Breast epithelium (tissue), 4 donors: ENCODE measurements at regions not wholly inside any gene's neighbourhood (a gene's known extent, or its start where the extent isn't known, plus 50 kb on each side); places are given as distances from the start of the nearest gene placed in this dataset.

Experiments
- DNase-seq, 2 donors: peaks; one replicate each; pipeline ENCODE4 v3.0.0-alpha.2; 2019; ENCODE audit warnings: low spot score in 2 of 2
- H3K27ac ChIP-seq, 2 donors: fragments of 200-600 bp; sonication (generic) in 1 of 2; one replicate each; pipeline ENCODE4 v1.5.1; 2016 to 2019; ENCODE audit warnings: mild to moderate bottlenecking in 1 of 2
- H3K27me3 ChIP-seq, 2 donors: fragments of 200-600 bp; sonication (generic) in 1 of 2; one replicate each; pipeline versions ENCODE4 v1.5.1 to v1.6.0; 2017 to 2019; ENCODE audit warnings: control low read depth in 1 of 2, mild to moderate bottlenecking in 1 of 2
- H3K36me3 ChIP-seq: fragments of 200-600 bp; one replicate; pipeline ENCODE4 v1.5.1; 2019
- H3K4me1 ChIP-seq, 2 donors: fragments of 200-600 bp; sonication (generic); one replicate each; pipeline ENCODE4 v1.5.1; 2016 to 2019; ENCODE audit warnings: control low read depth in 1 of 2
- H3K4me3 ChIP-seq, 3 donors: fragments of 200-600 bp; sonication (generic); 1 replicate in 2 of 3; 2 replicates in 1 of 3; pipeline ENCODE4 v1.5.1; 2016 to 2019; ENCODE audit warnings: mild to moderate bottlenecking in 3 of 3, moderate library complexity in 2 of 3
- H3K9me3 ChIP-seq, 2 donors: fragments of 200-600 bp; sonication (generic) in 1 of 2; one replicate each; pipeline ENCODE4 v1.5.1; 2016 to 2019; ENCODE audit warnings: control low read depth in 1 of 2
- CTCF ChIP-seq, 3 donors: fragments of 450-650 bp; IDR thresholded peaks; one replicate each; pipeline ENCODE4 v1.5.1; 2016 to 2017; ENCODE audit warnings: antibody characterized with exemption in 3 of 3, mild to moderate bottlenecking in 3 of 3, moderate library complexity in 3 of 3
- POLR2A ChIP-seq: fragments of 450-650 bp; IDR thresholded peaks from one replicate; pipeline ENCODE4 v1.6.1; 2016; ENCODE audit warnings: antibody characterized with exemption, mild to moderate bottlenecking, moderate library complexity
- POLR2AphosphoS5 ChIP-seq, 3 donors: sonication (generic); formaldehyde crosslinking; IDR thresholded peaks; one replicate each; pipeline ENCODE4 v1.6.1; 2017; ENCODE audit warnings: antibody characterized with exemption in 3 of 3
- intact Hi-C: fragments of 100-400 bp; cut with DNase I; formaldehyde crosslinking; loops from one replicate; pipeline ENCODE4 v1.15.1; 2023; ENCODE audit warnings: low total_unique reads

DNA sequence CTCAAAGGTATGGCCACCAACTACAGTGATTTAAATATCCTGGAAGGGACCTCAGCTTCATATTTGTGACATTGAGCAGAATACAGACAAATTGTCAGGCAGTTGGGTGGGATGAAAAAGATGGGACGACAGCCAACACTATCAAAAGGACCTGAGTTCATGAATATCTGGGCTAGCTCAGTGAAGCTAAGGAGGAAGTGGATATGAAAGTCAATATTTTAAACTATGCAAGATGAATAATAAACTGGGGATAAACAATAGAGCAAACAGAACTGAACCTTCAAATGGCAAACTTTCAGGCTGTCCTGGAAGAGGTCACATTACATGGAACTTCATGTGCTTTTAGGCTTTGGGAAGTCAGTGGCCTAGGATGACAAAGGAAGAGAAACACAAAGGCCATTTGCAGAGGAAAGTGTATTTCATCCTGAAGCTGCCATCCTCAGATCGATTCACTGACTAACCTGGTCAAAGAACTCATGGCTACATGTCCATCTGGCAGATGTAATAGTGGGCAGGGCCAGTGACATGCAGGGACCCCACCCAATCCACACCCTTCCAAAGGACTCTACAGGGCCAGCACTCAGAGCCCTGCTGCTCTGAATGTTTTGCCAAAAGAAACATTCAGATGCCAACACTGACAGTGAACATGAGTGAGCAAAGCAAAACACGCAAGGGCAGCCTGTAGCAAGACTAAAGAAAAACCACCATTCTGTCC, 175.7 kb downstream of the ETAA1 start:
- Histone ChIP-seq H3K4me3 (no peak overlapping the region), H3K9me3 (no peaks in the 10 kb centered on the region), H3K36me3 (no peaks in the 10 kb centered on the region), H3K4me1 (no peaks in the 10 kb centered on the region), H3K27me3 (no peaks in the 10 kb centered on the region), H3K27ac (no peak overlapping the region)
- no peak for TF ChIP-seq CTCF (IDR thresholded peaks at IDR 0.05)
- DNase-seq: no peak
- intact Hi-C loops: no loop called here

- intact Hi-C loops: no loop called here
- DNase-seq: no peak
- Histone ChIP-seq H3K36me3 (no peaks in the 10 kb centered on the region), H3K9me3 (no peaks in the 10 kb centered on the region), H3K4me3 (no peak overlapping the region), H3K27ac (no peak overlapping the region), H3K4me1 (no peaks in the 10 kb centered on the region), H3K27me3 (no peaks in the 10 kb centered on the region)
- TF ChIP-seq CTCF (IDR thresholded peaks at IDR 0.05) (no peak), POLR2AphosphoS5 (IDR thresholded peaks at IDR 0.05) (no peak), POLR2A (no peak)
Measured at GRCh38 chr2:67574230-67574629, 177.1 kb downstream of the ETAA1 start.

DNA sequence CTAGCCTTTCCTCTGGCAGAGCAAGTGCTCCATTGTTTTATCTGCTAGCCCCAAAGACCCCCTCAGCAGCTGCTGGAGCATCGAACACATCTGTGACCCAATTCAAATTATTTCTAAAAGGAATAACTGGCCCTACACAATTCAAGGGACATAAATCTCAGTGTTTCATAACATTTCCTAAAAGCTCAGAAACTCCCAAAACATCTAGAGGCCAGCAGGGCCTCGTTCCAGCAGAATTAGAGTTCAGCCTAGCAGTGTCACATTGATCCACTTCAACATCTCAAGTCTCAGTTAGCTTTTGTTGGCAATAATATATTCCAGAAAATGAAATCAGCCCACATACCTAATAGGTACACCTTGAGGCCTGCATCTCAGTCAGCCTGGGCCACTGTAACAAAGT, 179.1 kb downstream of the ETAA1 start:
- Histone ChIP-seq H3K36me3 (no peaks in the 10 kb centered on the region), H3K9me3 (no peaks in the 10 kb centered on the region), H3K27me3 (no peaks in the 10 kb centered on the region), H3K4me3 (no peak overlapping the region), H3K4me1 (no peaks in the 10 kb centered on the region), H3K27ac (no peak overlapping the region)
- DNase-seq: no peak
- TF ChIP-seq POLR2A (no peak), CTCF (IDR thresholded peaks at IDR 0.05) (no peak), POLR2AphosphoS5 (IDR thresholded peaks at IDR 0.05) (no peak)
- intact Hi-C loops: no loop called here

GRCh38 chr2:67576991-67577390, 179.9 kb downstream of the ETAA1 start:
- Histone ChIP-seq H3K27me3 (no peaks in the 10 kb centered on the region), H3K36me3 (no peaks in the 10 kb centered on the region), H3K27ac (no peak overlapping the region), H3K4me3 (no peak overlapping the region), H3K9me3 (peaks cover 1 to 4% of the 10 kb centered on the region in 2 donors), H3K4me1 (no peaks in the 10 kb centered on the region)
- intact Hi-C loops: no loop called here
- TF ChIP-seq POLR2A (no peak), CTCF (IDR thresholded peaks at IDR 0.05) (no peak), POLR2AphosphoS5 (IDR thresholded peaks at IDR 0.05) (no peak)
- DNase-seq: no peak

DNA sequence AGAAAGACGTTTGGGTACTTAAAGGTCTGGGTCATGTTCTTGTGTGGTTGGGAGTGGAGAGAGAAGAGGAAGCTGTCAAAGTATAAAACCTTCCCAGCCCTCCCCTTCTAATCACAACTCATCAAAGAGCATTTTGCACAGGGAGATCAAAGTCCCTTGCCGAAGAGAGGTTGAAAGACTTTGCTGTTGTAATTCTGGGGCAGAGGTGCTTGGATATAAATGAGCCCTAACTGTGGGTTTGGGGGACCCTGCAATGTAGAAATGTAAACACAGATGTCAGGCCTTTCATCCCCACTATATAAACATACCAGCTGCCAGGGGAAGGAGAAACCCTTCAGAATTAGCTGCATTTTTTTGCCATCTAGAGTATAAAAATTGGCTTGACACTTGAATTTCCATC, 182.1 kb downstream of the ETAA1 start:
- no peaks in the 10 kb centered on the region for H3K36me3 ChIP-seq
- peaks cover 13 to 24% of the 10 kb centered on the region in 2 donors for H3K9me3 ChIP-seq
- no peaks in the 10 kb centered on the region for H3K4me1 ChIP-seq
- intact Hi-C loops: no loop called here
- no peak overlapping the region for H3K27ac ChIP-seq
- no peak for DNase-seq
- TF ChIP-seq POLR2AphosphoS5 (IDR thresholded peaks at IDR 0.05): no peak
- TF ChIP-seq POLR2A: no peak
- TF ChIP-seq CTCF (IDR thresholded peaks at IDR 0.05): no peak
- H3K27me3 ChIP-seq: no peaks in the 10 kb centered on the region
- no peak overlapping the region for H3K4me3 ChIP-seq
